Neutrophil (primary cell): ENCODE measurements at regions not wholly inside any gene's neighbourhood (a gene's known extent, or its start where the extent isn't known, plus 50 kb on each side); places are given as distances from the start of the nearest gene placed in this dataset.

Experiments used
- H3K27ac ChIP-seq: fragments of 200-600 bp; sonication (generic); 2 replicates; pipeline ENCODE4 v1.5.1; 2016; ENCODE audit warnings: mild to moderate bottlenecking, moderate library complexity
- H3K27me3 ChIP-seq: fragments of 200-600 bp; sonication (generic); 2 replicates; pipeline ENCODE4 v1.6.0; 2016; ENCODE audit warnings: mild to moderate bottlenecking
- H3K36me3 ChIP-seq: fragments of 200-600 bp; sonication (generic); 2 replicates; pipeline ENCODE4 v1.5.1; 2017
- H3K4me1 ChIP-seq, 2 experiments: fragments of 200-600 bp in 1 of 2; sonication (generic) in 1 of 2; 1 replicate in 1 of 2; 2 replicates in 1 of 2; pipeline versions ENCODE4 v1.5.1 to v1.6.1; 2013 to 2016; ENCODE audit warnings: low read depth in 1 of 2, low read length in 1 of 2, mild to moderate bottlenecking in 1 of 2, moderate library complexity in 1 of 2; ENCODE audit not compliant: control insufficient read depth in 1 of 2, insufficient read depth in 1 of 2
- H3K4me3 ChIP-seq, 2 experiments: fragments of 200-600 bp in 1 of 2; sonication (generic) in 1 of 2; 1 replicate in 1 of 2; 2 replicates in 1 of 2; pipeline ENCODE4 v1.5.1; 2013 to 2016; ENCODE audit warnings: low read depth in 1 of 2, low read length in 1 of 2, mild to moderate bottlenecking in 1 of 2, moderate library complexity in 1 of 2
- H3K9me3 ChIP-seq: fragments of 200-600 bp; sonication (generic); 2 replicates; pipeline ENCODE4 v1.5.1; 2016
- CTCF ChIP-seq: fragments of 200-600 bp; sonication (generic); IDR thresholded peaks from 2 replicates; pipeline ENCODE4 v1.5.1; 2016; ENCODE audit warnings: antibody characterized with exemption

DNA sequence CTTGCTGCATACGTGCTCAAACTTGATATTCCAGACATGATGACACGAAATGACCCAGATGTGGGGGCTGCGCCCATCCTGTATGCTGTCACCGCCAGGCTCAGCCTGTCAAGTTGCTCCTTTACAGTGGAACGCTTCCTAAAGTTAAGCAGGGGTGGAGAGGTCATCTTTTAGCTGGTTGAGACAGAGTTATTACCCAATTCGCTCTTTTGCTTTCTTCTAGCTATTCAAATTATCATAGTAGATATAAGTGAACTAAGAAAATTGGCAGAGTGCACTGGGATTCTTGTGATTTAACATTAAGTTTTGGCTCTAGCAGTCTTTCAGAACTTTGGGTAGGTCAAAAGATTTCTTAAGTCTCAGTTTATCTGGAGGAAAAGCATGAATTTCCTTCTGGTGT is 69.8 kb upstream of the BASP1 start:
- no peak for TF ChIP-seq CTCF
- Histone ChIP-seq H3K4me3 (no peak overlapping the region), H3K36me3 (no peaks in the 10 kb centered on the region), H3K27me3 (no peaks in the 10 kb centered on the region), H3K4me1 (no peaks in the 10 kb centered on the region), H3K27ac (no peak overlapping the region), H3K9me3 (no peaks in the 10 kb centered on the region)

DNA sequence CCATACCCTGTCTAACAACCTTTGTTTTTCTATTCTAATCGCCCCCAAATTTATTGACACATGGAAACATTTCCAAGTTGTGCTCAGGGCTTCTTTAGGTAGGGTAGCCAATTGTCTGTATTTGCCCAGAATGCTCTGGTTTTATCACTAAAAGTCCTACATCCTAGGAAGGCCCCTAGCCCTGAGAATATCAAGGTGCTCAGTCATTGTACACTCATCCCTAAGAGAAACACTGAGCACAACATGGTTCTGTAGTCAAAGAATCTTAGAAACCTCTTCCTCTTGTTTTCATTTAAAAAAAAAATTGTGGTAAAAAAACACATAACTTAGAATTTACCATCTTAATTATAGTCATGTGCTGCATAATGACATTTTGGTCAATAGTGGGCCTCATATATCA is 69.0 kb upstream of the BASP1 start:
- Histone ChIP-seq H3K36me3 (no peaks in the 10 kb centered on the region), H3K27ac (no peak overlapping the region)
- TF ChIP-seq CTCF, result no peak

GRCh38 chr5:17149786-17150185 is 67.6 kb upstream of the BASP1 start:
- Histone ChIP-seq H3K36me3 (no peaks in the 10 kb centered on the region), H3K27ac (no peak overlapping the region), H3K4me1 (no peaks in the 10 kb centered on the region), H3K27me3 (no peaks in the 10 kb centered on the region), H3K9me3 (no peaks in the 10 kb centered on the region), H3K4me3 (no peak overlapping the region)
- TF ChIP-seq CTCF, result no peak

More for the DNA sequence above, 69.0 kb upstream of the BASP1 start:
- H3K9me3 ChIP-seq, result no peaks in the 10 kb centered on the region
- no peaks in the 10 kb centered on the region for H3K27me3 ChIP-seq
- no peaks in the 10 kb centered on the region for H3K4me1 ChIP-seq
- no peak overlapping the region for H3K4me3 ChIP-seq

GRCh38 chr5:17150531-17150930 is 66.9 kb upstream of the BASP1 start:
- Histone ChIP-seq H3K27ac (no peak overlapping the region), H3K27me3 (no peaks in the 10 kb centered on the region), H3K4me3 (no peak overlapping the region), H3K36me3 (no peaks in the 10 kb centered on the region), H3K4me1 (no peaks in the 10 kb centered on the region), H3K9me3 (no peaks in the 10 kb centered on the region)
- no peak for TF ChIP-seq CTCF

DNA sequence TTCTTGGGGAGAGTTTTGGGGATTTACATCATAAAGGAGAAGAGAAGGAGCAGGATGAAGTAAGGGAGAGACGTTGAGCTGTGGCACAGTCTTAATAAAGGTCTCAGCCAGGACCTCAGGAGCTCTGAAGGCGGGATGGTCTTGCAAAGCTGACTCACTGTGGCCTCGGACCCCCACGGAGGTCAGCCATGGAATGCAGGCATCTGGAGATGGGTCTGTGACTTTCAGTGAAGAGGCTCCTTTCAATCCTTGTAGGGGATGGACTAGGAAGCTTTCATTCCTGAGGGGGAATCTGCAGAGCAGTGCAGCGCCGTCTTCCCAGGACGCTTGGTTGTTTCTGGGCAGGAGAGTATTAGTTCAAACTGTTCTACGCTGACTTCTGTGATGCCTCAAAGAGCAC is 65.7 kb upstream of the BASP1 start:
- H3K4me1 ChIP-seq, result no peaks in the 10 kb centered on the region
- no peak overlapping the region for H3K27ac ChIP-seq
- no peak overlapping the region for H3K4me3 ChIP-seq
- no peaks in the 10 kb centered on the region for H3K27me3 ChIP-seq
- TF ChIP-seq CTCF, result no peak
- H3K9me3 ChIP-seq, result no peaks in the 10 kb centered on the region
- H3K36me3 ChIP-seq, result no peaks in the 10 kb centered on the region
